GM21825 (cell line): ENCODE measurements at regions not wholly inside any gene's neighbourhood (a gene's known extent, or its start where the extent isn't known, plus 50 kb on each side); places are given as distances from the start of the nearest gene placed in this dataset.
"Not testable (repeated sequence)": the region's sequence is repeated elsewhere in the genome, so short reads cannot be mapped to it uniquely, and the experiment has no call there.

ENCODE experiments used
- ATAC-seq: cut with Tn5 transposase; IDR thresholded peaks from one replicate; pipeline ENCODE4 v1.9.1; 2021; ENCODE audit warnings: mild to moderate bottlenecking, moderate library complexity; ENCODE audit not compliant: unreplicated experiment

GRCh38 chr15:87727073-87727472 is 529.5 kb downstream of the NTRK3 start:
- no peak for ATAC-seq

DNA sequence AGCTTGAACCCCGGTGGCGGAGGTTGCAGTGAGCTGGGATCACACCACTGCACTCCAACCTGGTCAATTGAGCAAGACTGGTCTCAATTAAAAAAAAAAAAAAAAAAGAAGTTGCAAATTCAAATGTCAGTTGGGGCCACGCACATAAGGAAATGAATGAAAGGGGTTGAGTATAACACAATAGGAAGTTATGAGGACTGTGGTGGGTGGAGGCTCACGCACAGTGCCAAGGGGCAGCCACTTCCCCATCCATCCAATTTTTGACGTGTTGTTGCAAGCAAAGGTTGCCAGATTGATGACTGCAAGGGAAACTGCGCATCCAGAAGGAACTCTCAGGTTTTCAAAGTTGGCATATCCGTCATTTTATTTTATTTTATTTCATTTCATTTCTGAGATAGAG is 532.2 kb downstream of the NTRK3 start:
- no peak for ATAC-seq

GRCh38 chr15:87722941-87723691 is 533.4 kb downstream of the NTRK3 start:
- ATAC-seq, result no peak

- no peak for ATAC-seq
These were observed 536.3 kb downstream of the NTRK3 start for GRCh38 chr15:87720235-87720634.

GRCh38 chr15:87716422-87716821 is 540.1 kb downstream of the NTRK3 start:
- ATAC-seq, result no peak

- no peak for ATAC-seq
These were observed 541.3 kb downstream of the NTRK3 start for GRCh38 chr15:87715252-87715651.

DNA sequence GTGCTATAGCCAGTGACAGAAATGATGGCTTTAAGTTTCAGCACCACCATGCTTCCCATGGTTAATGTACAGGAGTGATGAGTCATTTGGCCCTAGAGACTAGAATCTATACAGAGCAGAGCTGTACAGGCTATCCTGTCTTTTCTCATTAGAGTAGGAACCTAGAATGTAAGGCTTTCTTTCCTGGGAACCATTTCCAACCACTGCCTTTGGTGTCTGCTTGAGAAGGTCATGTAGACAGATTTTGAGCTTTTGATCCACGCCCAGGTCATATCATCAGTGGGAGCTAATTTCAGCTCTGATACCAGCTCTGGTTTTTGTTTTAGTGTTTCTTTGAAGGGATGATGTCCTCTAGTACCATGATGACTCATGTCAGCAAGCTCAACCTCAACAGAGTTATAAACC is 543.1 kb downstream of the NTRK3 start:
- ATAC-seq, result no peak

- ATAC-seq, result no peak
These were observed 544.3 kb downstream of the NTRK3 start for GRCh38 chr15:87712211-87712610.

DNA sequence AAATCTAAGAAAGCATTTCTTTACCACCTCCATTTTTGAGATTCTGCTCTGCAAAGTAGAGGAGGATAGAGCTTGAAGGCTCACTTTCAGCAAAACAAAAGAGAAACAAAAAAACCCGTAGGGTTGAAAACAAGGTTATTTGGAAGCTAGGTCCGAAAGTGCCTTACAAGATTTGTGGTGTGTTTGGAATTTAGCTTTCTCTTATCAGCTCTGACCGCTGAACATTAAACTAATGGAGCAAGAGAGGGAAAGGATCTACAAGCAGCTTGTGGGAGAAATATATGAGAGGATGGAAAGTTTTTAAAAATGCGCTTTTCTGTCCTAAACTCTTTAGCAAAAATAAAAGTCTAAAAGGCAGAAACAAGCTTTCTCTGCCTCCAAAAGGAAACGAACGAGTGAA is 545.5 kb downstream of the NTRK3 start:
- ATAC-seq, result no peak

GRCh38 chr15:87710406-87710805 is 546.1 kb downstream of the NTRK3 start:
- no peak for ATAC-seq

- no peak for ATAC-seq
These were observed 548.9 kb downstream of the NTRK3 start for GRCh38 chr15:87707566-87708130.

DNA sequence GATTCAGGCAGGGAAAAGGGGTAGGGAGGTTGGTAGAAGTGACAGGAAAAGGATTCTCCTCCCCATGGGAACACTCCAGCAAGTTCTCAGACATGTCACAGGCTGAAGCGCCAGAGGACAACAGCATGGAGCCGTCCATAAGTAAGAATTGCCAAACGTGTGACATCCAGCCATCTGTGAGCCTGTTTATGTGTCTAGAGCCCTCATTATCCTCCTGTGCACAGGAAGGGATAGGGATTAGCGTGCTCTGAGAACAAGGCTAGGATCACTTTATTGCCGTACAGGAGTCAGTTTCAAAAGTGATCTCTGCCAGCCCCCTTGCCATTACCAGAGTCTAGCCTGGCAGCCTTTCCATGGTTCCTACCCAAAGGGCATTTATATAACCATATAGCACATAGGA is 549.5 kb downstream of the NTRK3 start:
- no peak for ATAC-seq

DNA sequence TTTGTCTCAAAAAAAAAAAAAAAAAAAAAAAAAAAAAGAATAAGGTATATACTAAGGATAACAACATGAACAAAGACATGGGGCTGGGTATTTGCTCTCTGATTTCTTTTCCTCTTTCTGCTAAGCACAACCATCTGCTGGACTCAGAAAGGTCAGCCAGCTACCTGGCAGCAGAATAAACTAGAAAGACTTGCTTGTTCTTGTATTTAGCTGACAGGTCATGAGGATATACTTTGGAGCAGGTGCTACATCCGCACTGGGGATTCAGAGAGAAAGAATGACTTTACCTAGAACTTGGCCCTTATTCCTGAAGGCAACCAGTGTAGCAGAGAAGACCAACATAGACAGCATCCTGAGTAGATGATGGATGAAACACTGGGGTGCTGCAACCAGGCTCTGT is 550.5 kb downstream of the NTRK3 start:
- no peak for ATAC-seq

- no peak for ATAC-seq
These were observed 552.3 kb downstream of the NTRK3 start for GRCh38 chr15:87704276-87704675.

DNA sequence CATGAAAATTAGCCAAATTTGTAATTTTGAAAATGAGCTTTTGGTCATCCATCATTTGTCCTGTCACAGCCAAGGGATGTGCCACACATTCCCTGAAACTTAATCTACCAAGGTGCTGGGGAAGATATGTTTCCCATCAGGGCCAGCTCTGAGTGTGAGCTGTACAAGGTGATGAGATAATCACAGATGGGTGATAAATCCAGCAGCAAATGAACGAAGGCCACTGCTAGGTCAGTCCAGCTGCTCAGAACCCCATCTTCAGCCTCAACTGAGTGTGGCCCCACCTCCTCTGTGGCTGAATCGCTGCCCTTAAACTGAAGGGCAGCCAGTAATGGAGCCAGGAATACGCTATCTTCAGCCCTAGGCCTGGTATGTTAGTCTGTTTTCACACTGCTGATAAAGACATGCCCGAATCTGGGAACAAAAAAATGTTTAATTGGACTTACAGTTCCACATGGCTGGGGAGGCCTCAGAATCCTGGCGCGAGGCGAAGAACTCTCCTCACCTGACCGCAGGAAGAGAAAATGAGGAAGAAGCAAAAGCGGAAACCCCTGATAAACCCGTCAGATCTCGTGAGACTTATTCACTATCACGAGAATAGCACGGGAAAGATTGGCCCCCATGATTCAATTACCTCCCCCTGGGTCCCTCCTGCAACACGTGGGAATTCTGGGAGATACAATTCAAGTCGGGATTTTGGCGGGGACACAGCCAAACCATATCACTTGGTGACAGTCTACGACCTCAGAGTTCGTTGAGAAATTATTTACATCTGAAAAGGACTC is 553.0 kb downstream of the NTRK3 start:
- ATAC-seq, result no peak

DNA sequence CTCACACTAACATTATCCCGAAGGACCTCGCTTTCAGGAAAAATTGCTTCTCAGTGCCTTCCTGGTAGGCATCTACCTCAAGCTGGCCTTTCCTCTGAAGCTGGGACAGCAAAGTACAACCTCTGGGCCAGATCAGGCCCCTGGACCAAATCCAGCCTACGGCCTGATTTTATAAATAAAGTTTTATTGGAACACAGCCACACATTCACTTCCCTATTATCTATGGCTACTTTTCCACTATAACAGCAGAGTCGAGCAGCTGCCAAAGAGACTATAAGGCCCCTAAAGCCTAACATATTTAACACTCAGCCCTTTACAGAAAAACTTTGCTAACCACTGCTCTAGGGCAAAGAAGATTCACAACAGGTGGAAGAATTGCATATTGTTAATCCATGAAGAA is 554.3 kb downstream of the NTRK3 start:
- no peak for ATAC-seq

GRCh38 chr15:87698467-87698866 is 558.1 kb downstream of the NTRK3 start:
- ATAC-seq, result not testable (repeated sequence)

- ATAC-seq, result no peak
These were observed 566.8 kb downstream of the NTRK3 start for GRCh38 chr15:87689716-87690115.

DNA sequence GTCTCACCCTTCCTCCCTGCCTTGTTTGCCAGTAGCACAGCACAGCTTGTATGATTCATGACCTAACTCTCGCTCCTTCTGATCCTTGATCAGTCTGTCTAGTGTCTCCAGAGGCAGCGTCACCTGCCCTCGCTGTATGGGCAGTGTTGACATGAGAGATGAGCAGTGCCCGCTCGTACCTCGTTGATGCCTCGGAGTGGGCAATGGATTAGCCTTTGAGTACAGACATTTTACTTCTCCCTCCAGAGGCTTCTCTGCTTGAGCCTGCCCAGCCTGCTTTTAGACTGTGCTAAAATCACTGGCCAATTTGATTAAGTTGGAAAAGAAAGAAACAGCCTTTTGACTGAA is 569.0 kb downstream of the NTRK3 start:
- no peak for ATAC-seq

- ATAC-seq, result no peak
These were observed 569.6 kb downstream of the NTRK3 start for GRCh38 chr15:87686841-87687522.

DNA sequence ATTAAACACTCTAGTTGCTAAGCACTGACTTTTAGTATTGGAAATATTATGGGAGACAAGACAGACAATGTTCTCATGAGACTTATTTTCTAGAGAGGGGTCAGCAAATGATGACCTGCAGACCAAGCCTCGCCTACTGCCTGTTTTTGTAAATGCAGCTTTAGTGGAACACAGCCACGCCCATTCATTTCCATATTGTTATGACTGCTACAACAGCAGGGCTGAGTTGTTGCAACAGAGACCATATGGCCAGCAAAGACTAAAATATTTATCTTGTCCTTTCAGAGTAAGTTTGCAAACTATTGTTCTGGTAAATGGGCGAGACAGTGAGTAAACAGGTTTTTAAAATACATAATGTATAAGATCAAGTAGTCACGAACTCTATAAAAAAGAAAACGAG is 570.2 kb downstream of the NTRK3 start:
- no peak for ATAC-seq

DNA sequence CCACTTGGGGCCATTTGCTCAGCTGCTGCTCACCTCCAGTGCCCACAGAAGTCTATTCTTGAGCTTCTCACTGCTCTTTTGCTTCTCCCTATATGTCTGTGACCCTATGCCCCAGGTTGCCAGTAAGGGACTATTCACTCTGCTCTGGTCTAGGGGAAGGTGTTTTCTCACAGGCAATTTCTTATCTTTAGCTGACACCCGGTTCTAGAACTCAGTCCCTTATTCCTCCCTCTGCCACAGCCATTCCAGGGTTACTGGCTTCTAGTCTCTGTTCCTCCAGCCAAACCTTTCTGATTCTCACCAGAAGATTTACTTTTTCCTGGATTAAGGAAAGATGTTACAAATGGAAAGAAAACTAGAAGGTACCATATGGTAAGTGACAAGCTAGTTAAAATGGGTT is 574.0 kb downstream of the NTRK3 start:
- ATAC-seq, result no peak
